Omental fat pad (tissue), 3 donors: ENCODE measurements at regions not wholly inside any gene's neighbourhood (a gene's known extent, or its start where the extent isn't known, plus 50 kb on each side); places are given as distances from the start of the nearest gene placed in this dataset.

ENCODE experiments used
- ATAC-seq: fragments of 150-250 bp; one replicate; pipeline ENCODE4 v1.9.1; 2016; ENCODE audit warnings: mild to moderate bottlenecking, moderate library complexity; ENCODE audit not compliant: low FRiP score
- DNase-seq: peaks from one replicate; pipeline ENCODE4 v3.0.0-alpha.2; 2019; ENCODE audit warnings: low spot score
- CTCF ChIP-seq, 3 donors: fragments of 450-650 bp; IDR thresholded peaks; one replicate each; pipeline ENCODE4 v1.5.1; 2016 to 2017; ENCODE audit warnings: antibody characterized with exemption in 3 of 3, mild to moderate bottlenecking in 3 of 3, moderate library complexity in 2 of 3

GRCh38 chr2:59385971-59386370, 1144.8 kb upstream of the FANCL start:
- DNase-seq (no peak), ATAC-seq (no peak)
- TF ChIP-seq CTCF (IDR thresholded peaks at IDR 0.05) = no peak

- ATAC-seq (no peak), DNase-seq (no peak)
- TF ChIP-seq CTCF (IDR thresholded peaks at IDR 0.05) = no peak
Measured at GRCh38 chr2:59383473-59383872, 1142.3 kb upstream of the FANCL start.

GRCh38 chr2:59378127-59378526, 1137.0 kb upstream of the FANCL start:
- TF ChIP-seq CTCF (IDR thresholded peaks at IDR 0.05) = no peak
- ATAC-seq (no peak), DNase-seq (no peak)

GRCh38 chr2:59366288-59366687, 1125.2 kb upstream of the FANCL start:
- no peak for TF ChIP-seq CTCF (IDR thresholded peaks at IDR 0.05)
- no peak for ATAC-seq
- no peak for DNase-seq

- DNase-seq (no peak), ATAC-seq (no peak)
- no peak for TF ChIP-seq CTCF (IDR thresholded peaks at IDR 0.05)
Measured at GRCh38 chr2:59354498-59354897, 1113.4 kb upstream of the FANCL start.

- DNase-seq = no peak
- ATAC-seq = no peak
- no peak for TF ChIP-seq CTCF (IDR thresholded peaks at IDR 0.05)
Measured at GRCh38 chr2:59353306-59353921, 1112.3 kb upstream of the FANCL start.

GRCh38 chr2:59342166-59342565, 1101.0 kb upstream of the FANCL start:
- DNase-seq = no peak
- TF ChIP-seq CTCF (IDR thresholded peaks at IDR 0.05) = no peak
- no peak for ATAC-seq
